ENCODE measurements at regions not wholly inside any gene's neighbourhood (a gene's known extent, or its start where the extent isn't known, plus 50 kb on each side); places are given as distances from the start of the nearest gene placed in this dataset.

DNA sequence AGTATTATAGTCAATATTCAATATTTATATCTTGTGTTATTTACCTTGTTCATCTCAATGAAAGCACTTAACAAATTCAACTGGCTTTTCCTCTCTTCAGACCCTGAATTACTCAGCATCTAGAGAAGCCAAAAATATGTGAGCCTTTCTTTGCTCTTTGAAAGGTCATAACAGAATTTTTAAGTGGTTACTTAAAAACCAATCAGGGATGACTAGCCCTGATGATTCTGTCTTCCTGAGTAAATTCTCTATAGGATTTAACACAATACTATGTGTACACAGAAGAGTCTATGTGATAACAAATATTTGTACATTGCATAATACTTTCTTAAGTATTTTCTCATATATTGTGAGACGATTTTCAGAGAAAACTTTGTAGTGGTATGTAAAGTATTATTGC lies 546.3 kb downstream of the MAT2B start:
- no peak for DNase-seq

DNA sequence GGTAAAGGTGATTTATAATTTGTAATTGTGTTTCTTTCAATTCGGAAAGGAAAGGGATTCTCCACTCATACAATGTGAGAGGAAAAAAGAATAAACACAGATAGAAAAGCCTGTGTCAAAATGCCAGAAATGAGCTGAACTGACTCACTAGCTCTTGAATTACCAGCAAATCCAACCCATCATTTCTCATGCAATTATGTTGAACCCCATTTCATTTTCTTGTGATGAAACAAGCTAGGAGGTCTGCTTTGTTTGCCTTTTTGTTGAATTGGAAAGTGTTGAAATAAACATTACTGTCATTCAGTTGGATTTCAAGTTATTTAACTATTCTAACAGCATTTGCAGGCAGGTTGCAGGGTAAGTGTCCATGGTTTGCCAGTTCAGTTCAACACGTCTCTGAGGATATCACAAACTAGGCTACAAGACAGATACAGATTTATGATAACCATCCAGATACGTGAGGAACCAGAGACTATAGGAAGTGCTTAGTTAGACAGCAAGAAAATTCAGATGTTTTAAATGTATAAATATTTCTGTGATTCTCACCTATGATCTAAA lies 547.2 kb downstream of the MAT2B start:
- DNase-seq: no peak

DNA sequence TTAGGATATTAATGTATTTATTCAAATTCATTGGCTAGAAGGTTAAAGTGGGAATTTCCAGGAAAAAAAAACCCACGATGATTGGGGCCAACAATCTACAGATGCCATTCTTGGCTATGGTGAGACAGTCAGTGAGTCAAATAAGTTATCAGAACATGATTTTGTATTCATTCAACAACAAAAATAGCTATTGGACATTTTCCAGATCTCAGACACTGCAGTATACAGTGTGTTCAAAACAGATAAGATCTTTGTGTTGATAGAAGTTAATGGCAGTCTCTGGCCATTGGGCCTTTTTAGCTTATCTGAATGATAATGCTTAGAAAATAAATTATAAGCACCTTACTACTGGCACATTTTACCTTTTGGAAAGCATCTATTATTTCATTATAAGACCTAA lies 547.7 kb downstream of the MAT2B start:
- DNase-seq: no peak

- no peak for DNase-seq
Observed at GRCh38 chr5:164054461-164054860, 549.0 kb downstream of the MAT2B start.

DNA sequence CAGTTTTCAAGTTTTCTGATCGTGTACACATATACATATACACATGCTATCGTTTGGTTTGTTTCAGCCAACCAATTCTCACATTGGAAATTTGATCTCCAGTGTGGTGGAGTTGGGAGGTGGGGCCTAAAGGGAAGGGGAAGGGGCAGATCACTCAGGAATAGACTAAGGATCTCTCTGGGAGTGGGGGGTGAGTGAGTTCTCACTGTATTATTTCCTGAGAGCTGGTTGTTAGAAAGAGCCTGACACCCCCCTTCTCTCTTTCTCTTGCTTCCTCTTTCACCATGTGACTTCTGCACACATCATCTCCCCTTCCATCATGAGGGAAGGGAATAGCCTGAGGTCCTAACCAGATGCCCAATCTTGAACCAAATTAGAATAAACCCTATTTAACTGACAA lies 551.7 kb downstream of the MAT2B start:
- DNase-seq: no peak

GRCh38 chr5:164058621-164059020 lies 553.2 kb downstream of the MAT2B start:
- no peak for DNase-seq

- no peak for DNase-seq
Observed at GRCh38 chr5:164059471-164059870, 554.1 kb downstream of the MAT2B start.

GRCh38 chr5:164060786-164061355 lies 555.5 kb downstream of the MAT2B start:
- no peak for DNase-seq

- DNase-seq: no peak
Observed at GRCh38 chr5:164062304-164062703, 556.9 kb downstream of the MAT2B start.

GRCh38 chr5:164065266-164065665 lies 559.8 kb downstream of the MAT2B start:
- no peak for DNase-seq

GRCh38 chr5:164071671-164072070 lies 566.3 kb downstream of the MAT2B start:
- no peak for DNase-seq

- no peak for DNase-seq
Observed at GRCh38 chr5:164073081-164073480, 567.7 kb downstream of the MAT2B start.

DNA sequence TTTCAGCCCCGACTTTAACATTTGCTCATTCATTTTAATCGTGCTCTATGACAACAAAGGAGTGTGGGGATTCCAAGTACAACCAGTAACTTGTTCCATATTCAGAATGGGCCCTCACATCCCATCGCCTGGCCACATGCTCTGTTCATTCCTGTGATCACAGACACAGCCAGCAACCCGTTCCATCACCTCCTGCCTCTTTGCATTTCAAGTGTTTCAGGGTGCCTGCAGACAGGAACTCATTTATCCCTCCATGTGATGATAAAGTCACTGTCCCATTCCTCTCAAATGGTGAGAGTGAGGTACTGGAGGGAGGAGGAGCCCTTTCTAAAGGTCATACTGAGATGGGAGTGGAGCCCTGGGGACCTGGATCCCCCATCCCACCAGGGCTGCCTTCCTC lies 571.1 kb downstream of the MAT2B start:
- no peak for DNase-seq

DNA sequence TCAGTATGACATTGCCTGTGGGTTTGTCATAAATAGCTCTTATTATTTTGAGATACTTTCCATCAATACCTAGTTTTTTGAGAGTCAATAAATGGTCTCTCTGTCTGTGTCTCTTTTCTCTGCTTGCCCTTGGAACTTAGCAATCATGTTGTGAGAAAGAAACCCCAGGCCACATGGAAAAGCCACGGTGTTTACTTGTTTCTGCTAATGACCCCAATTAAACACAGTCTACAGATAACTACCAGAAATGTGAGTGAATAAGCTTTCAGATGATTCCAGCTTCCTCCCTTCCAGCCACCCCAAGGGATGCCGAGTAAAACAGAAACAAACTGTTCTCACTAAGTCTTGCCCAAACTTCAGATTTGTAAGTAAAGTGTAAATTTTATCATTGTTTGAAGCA lies 584.9 kb downstream of the MAT2B start:
- DNase-seq: no peak

DNA sequence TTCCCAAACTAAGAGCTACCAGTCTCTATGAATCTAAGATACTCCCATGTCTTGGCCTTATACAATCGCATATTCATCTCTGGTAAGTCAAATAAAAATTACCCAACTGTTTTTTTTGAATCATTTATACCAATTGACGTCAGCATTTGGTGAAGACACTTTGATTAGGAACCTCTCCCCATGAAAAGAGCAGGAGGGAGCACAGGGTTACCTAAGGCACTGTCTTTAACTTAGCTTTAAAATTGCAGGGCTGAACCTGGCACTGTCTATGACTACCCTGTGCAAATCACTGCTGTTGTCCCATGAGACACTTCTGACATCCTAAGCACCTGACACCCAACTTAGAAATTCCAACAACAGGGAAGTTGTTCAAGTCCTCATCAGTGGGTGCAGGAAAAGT lies 586.4 kb downstream of the MAT2B start:
- DNase-seq: no peak

DNA sequence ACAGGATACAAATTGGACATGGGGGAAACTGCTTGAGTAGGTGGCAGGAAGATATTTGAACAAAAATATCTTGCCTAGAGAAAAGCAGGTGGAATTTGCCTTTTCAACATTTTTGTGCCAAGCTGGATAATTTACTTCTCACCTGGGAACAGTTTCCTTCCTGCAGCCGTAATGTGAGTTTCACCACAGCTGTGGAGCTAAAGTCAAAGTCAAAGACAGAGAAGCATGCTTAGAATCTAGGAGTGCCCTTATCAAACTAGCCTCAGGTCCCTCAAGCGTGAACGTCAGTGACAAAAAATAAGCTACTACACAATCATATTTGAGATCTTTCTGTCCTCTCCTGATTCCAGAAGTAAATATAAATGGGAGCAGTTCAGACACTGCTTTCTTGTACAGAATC lies 588.9 kb downstream of the MAT2B start:
- no peak for DNase-seq

DNA sequence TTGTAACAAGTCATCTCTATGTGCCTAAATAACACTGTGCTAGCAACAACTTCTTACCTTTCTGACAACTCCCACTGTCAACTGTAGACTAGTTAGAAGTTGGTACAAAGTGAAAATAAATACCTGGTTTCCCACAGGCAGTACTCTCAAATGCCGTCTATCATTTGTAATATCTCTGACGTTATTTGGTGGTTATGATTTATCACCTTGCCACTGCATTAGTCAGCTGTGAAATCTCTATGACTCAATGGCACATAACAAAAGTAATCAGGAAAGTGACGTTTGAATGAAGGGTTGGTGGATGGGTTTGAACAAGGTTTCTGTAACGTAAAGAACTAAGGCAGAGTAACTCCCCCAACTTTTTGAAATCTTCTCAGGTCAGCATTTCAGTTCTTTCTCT lies 592.3 kb downstream of the MAT2B start:
- DNase-seq: no peak

GRCh38 chr5:164098531-164098930 lies 593.1 kb downstream of the MAT2B start:
- no peak for DNase-seq

GRCh38 chr5:164098979-164099378 lies 593.6 kb downstream of the MAT2B start:
- no peak for DNase-seq

DNA sequence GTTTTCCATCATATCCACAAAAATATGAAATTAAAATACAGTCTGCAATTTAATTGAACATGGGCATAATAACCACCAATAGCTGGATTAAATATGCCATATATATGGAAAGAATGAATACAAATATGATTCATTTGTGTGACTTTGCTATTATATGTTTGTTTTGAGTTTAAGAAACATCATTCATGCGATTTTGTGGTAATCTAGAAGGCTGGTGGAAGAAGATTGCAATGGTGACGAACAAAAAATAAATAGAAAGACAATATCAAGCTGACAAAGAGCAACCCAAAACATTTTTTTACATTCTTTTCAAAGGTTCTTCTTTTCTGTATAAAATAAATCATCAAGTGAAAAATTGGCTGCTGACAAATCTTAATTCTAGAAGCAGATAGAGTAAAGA lies 610.0 kb downstream of the MAT2B start:
- DNase-seq: no peak

GRCh38 chr5:164119806-164120447 lies 614.5 kb downstream of the MAT2B start:
- no peak for DNase-seq

DNA sequence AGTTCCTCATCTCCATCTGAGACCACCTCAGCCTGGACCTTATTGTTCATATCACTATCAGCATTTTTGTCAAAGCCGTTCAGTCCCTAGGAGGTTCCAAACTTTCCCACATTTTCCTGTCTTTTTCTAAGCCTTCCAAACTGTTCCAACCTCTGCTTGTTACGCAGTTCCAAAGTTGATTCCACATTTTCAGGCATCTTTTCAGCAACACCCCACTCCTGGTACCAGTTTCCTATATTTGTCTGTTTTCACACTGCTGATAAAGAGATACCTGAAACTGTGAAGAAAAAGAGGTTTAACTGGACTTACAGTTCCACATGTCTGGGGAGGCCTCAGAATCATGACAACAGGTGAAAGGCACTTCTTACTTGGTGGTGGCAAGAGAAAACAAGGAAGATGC lies 622.1 kb downstream of the MAT2B start:
- DNase-seq: no peak

DNA sequence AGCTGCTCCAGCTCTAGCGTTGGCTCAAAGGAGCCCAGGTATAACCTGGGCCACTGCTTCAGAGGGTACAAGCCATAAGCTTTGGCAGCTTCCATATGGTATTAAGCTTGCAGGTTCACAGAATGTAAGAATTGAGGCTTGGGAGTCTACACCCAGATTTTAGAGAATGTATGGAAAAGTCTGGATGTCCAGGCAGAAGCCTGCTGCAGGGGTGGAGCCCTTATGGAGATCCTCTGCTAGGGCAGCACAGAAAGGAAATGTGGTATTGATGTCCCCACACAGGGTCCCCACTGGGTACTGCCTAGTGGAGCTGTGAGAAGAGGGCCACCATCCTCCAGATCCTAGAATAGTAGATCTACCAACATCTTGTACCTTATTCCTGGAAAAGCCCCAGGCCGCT lies 626.9 kb downstream of the MAT2B start:
- no peak for DNase-seq

DNA sequence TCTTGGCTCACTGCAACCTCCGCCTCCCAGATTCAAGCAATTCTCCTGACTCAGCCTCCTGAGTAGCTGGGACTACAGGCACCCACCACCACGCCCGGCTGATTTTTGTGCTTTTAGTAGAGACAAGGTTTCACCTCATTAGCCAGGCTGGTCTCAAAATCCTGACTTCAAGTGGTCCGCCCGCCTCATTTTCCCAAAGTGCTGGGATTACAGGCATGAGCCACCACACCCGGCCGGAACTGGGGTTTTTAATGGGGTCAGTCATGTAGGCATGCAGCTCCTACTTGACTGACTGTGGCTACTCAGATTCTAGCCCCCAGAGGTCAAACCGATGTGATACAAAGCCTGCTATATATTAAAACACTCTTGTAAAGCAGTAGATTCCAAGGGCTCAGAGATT lies 631.7 kb downstream of the MAT2B start:
- no peak for DNase-seq

GRCh38 chr5:164139423-164139822 lies 634.0 kb downstream of the MAT2B start:
- no peak for DNase-seq
